ENCODE measurements at regions not wholly inside any gene's neighbourhood (a gene's known extent, or its start where the extent isn't known, plus 50 kb on each side); places are given as distances from the start of the nearest gene placed in this dataset.

GRCh38 chr2:172332507-172332906 lies 94.9 kb upstream of the ITGA6 start:
- Histone ChIP-seq H3K9ac (ENCODE audit: low read depth, low read length) (no peak overlapping the region), H3K27me3 (ENCODE audit: control insufficient read depth, insufficient read depth, low read length) (peaks cover 1% of the 10 kb centered on the region; the same call in 1 of the 2 replicates), H3K4me3 (ENCODE audit: low read depth, low read length) (no peak overlapping the region), H3K36me3 (ENCODE audit: control insufficient read depth, insufficient read depth, low read length) (no peaks in the 10 kb centered on the region), H3K4me1 (ENCODE audit: control insufficient read depth, insufficient read depth, low read length) (no peaks in the 10 kb centered on the region), H3K27ac (ENCODE audit: low read depth, low read length) (no peak overlapping the region), H3K9me3 (ENCODE audit: control insufficient read depth, insufficient read depth, low read length) (no peaks in the 10 kb centered on the region)

- H3K4me3 ChIP-seq (ENCODE audit: low read depth, low read length): no peak overlapping the region
- H3K9me3 ChIP-seq (ENCODE audit: control insufficient read depth, insufficient read depth, low read length): no peaks in the 10 kb centered on the region
- H3K27me3 ChIP-seq (ENCODE audit: control insufficient read depth, insufficient read depth, low read length): peaks cover 7% of the 10 kb centered on the region
- no peak overlapping the region for H3K9ac ChIP-seq (ENCODE audit: low read depth, low read length)
- H3K36me3 ChIP-seq (ENCODE audit: control insufficient read depth, insufficient read depth, low read length): no peaks in the 10 kb centered on the region
- no peak overlapping the region for H3K27ac ChIP-seq (ENCODE audit: low read depth, low read length)
- H3K4me1 ChIP-seq (ENCODE audit: control insufficient read depth, insufficient read depth, low read length): no peaks in the 10 kb centered on the region
These were observed 94.0 kb upstream of the ITGA6 start for GRCh38 chr2:172333235-172333977.

- no peak overlapping the region for H3K4me3 ChIP-seq (ENCODE audit: low read depth, low read length)
- no peak overlapping the region for H3K27ac ChIP-seq (ENCODE audit: low read depth, low read length)
- no peaks in the 10 kb centered on the region for H3K4me1 ChIP-seq (ENCODE audit: control insufficient read depth, insufficient read depth, low read length)
- no peak overlapping the region for H3K9ac ChIP-seq (ENCODE audit: low read depth, low read length)
- no peaks in the 10 kb centered on the region for H3K9me3 ChIP-seq (ENCODE audit: control insufficient read depth, insufficient read depth, low read length)
- no peaks in the 10 kb centered on the region for H3K36me3 ChIP-seq (ENCODE audit: control insufficient read depth, insufficient read depth, low read length)
- H3K27me3 ChIP-seq (ENCODE audit: control insufficient read depth, insufficient read depth, low read length): peaks cover 7% of the 10 kb centered on the region
These were observed 93.4 kb upstream of the ITGA6 start for GRCh38 chr2:172333978-172334330.

GRCh38 chr2:172334988-172335387 lies 92.4 kb upstream of the ITGA6 start:
- no peak overlapping the region for H3K27ac ChIP-seq (ENCODE audit: low read depth, low read length)
- H3K4me3 ChIP-seq (ENCODE audit: low read depth, low read length): no peak overlapping the region
- peaks cover 5% of the 10 kb centered on the region; the same call in 1 of the 2 replicates for H3K4me1 ChIP-seq (ENCODE audit: control insufficient read depth, insufficient read depth, low read length)
- peaks cover 7% of the 10 kb centered on the region for H3K27me3 ChIP-seq (ENCODE audit: control insufficient read depth, insufficient read depth, low read length)
- no peaks in the 10 kb centered on the region for H3K9me3 ChIP-seq (ENCODE audit: control insufficient read depth, insufficient read depth, low read length)
- no peaks in the 10 kb centered on the region for H3K36me3 ChIP-seq (ENCODE audit: control insufficient read depth, insufficient read depth, low read length)
- H3K9ac ChIP-seq (ENCODE audit: low read depth, low read length): no peak overlapping the region

- H3K27me3 ChIP-seq (ENCODE audit: control insufficient read depth, insufficient read depth, low read length): peaks cover 7% of the 10 kb centered on the region
- H3K4me1 ChIP-seq (ENCODE audit: control insufficient read depth, insufficient read depth, low read length): peaks cover 5% of the 10 kb centered on the region; the same call in 1 of the 2 replicates
- no peak overlapping the region for H3K9ac ChIP-seq (ENCODE audit: low read depth, low read length)
- H3K36me3 ChIP-seq (ENCODE audit: control insufficient read depth, insufficient read depth, low read length): no peaks in the 10 kb centered on the region
- H3K4me3 ChIP-seq (ENCODE audit: low read depth, low read length): no peak overlapping the region
- H3K9me3 ChIP-seq (ENCODE audit: control insufficient read depth, insufficient read depth, low read length): no peaks in the 10 kb centered on the region
- H3K27ac ChIP-seq (ENCODE audit: low read depth, low read length): no peak overlapping the region
These were observed 91.7 kb upstream of the ITGA6 start for GRCh38 chr2:172335736-172336135.

GRCh38 chr2:172336681-172337080 lies 90.7 kb upstream of the ITGA6 start:
- H3K27me3 ChIP-seq (ENCODE audit: control insufficient read depth, insufficient read depth, low read length): peaks cover 7% of the 10 kb centered on the region
- H3K4me3 ChIP-seq (ENCODE audit: low read depth, low read length): no peak overlapping the region
- H3K9ac ChIP-seq (ENCODE audit: low read depth, low read length): no peak overlapping the region
- H3K4me1 ChIP-seq (ENCODE audit: control insufficient read depth, insufficient read depth, low read length): peaks cover 5% of the 10 kb centered on the region; the same call in 1 of the 2 replicates
- H3K9me3 ChIP-seq (ENCODE audit: control insufficient read depth, insufficient read depth, low read length): no peaks in the 10 kb centered on the region
- H3K27ac ChIP-seq (ENCODE audit: low read depth, low read length): no peak overlapping the region
- no peaks in the 10 kb centered on the region for H3K36me3 ChIP-seq (ENCODE audit: control insufficient read depth, insufficient read depth, low read length)

- peaks cover 5% of the 10 kb centered on the region; the same call in 1 of the 2 replicates for H3K4me1 ChIP-seq (ENCODE audit: control insufficient read depth, insufficient read depth, low read length)
- H3K27me3 ChIP-seq (ENCODE audit: control insufficient read depth, insufficient read depth, low read length): peaks cover 7% of the 10 kb centered on the region
- H3K27ac ChIP-seq (ENCODE audit: low read depth, low read length): no peak overlapping the region
These were observed 87.9 kb upstream of the ITGA6 start for GRCh38 chr2:172339371-172340010.

GRCh38 chr2:172340394-172340793 lies 87.0 kb upstream of the ITGA6 start:
- peaks cover 7% of the 10 kb centered on the region for H3K27me3 ChIP-seq (ENCODE audit: control insufficient read depth, insufficient read depth, low read length)
- H3K27ac ChIP-seq (ENCODE audit: low read depth, low read length): no peak overlapping the region
- no peaks in the 10 kb centered on the region for H3K36me3 ChIP-seq (ENCODE audit: control insufficient read depth, insufficient read depth, low read length)
- H3K4me1 ChIP-seq (ENCODE audit: control insufficient read depth, insufficient read depth, low read length): peaks cover 5% of the 10 kb centered on the region; the same call in 1 of the 2 replicates
- H3K9me3 ChIP-seq (ENCODE audit: control insufficient read depth, insufficient read depth, low read length): peaks cover 7% of the 10 kb centered on the region
- H3K4me3 ChIP-seq (ENCODE audit: low read depth, low read length): no peak overlapping the region
- no peak overlapping the region for H3K9ac ChIP-seq (ENCODE audit: low read depth, low read length)

More at GRCh38 chr2:172339371-172340010, 87.9 kb upstream of the ITGA6 start:
- peaks cover 7% of the 10 kb centered on the region for H3K9me3 ChIP-seq (ENCODE audit: control insufficient read depth, insufficient read depth, low read length)
- H3K36me3 ChIP-seq (ENCODE audit: control insufficient read depth, insufficient read depth, low read length): no peaks in the 10 kb centered on the region
- H3K9ac ChIP-seq (ENCODE audit: low read depth, low read length): no peak overlapping the region
- H3K4me3 ChIP-seq (ENCODE audit: low read depth, low read length): no peak overlapping the region

- Histone ChIP-seq H3K4me1 (ENCODE audit: control insufficient read depth, insufficient read depth, low read length) (peaks cover 5% of the 10 kb centered on the region; the same call in 1 of the 2 replicates), H3K27me3 (ENCODE audit: control insufficient read depth, insufficient read depth, low read length) (peaks cover 7% of the 10 kb centered on the region), H3K9me3 (ENCODE audit: control insufficient read depth, insufficient read depth, low read length) (peaks cover 11% of the 10 kb centered on the region), H3K4me3 (ENCODE audit: low read depth, low read length) (no peak overlapping the region), H3K27ac (ENCODE audit: low read depth, low read length) (no peak overlapping the region), H3K36me3 (ENCODE audit: control insufficient read depth, insufficient read depth, low read length) (no peaks in the 10 kb centered on the region), H3K9ac (ENCODE audit: low read depth, low read length) (no peak overlapping the region)
These were observed 85.3 kb upstream of the ITGA6 start for GRCh38 chr2:172342078-172342477.

- no peak overlapping the region for H3K4me3 ChIP-seq (ENCODE audit: low read depth, low read length)
- H3K9ac ChIP-seq (ENCODE audit: low read depth, low read length): no peak overlapping the region
- no peak overlapping the region for H3K27ac ChIP-seq (ENCODE audit: low read depth, low read length)
- H3K27me3 ChIP-seq (ENCODE audit: control insufficient read depth, insufficient read depth, low read length): peaks cover 4% of the 10 kb centered on the region
- peaks cover 5% of the 10 kb centered on the region; the same call in 1 of the 2 replicates for H3K4me1 ChIP-seq (ENCODE audit: control insufficient read depth, insufficient read depth, low read length)
- peaks cover 11% of the 10 kb centered on the region for H3K9me3 ChIP-seq (ENCODE audit: control insufficient read depth, insufficient read depth, low read length)
- H3K36me3 ChIP-seq (ENCODE audit: control insufficient read depth, insufficient read depth, low read length): no peaks in the 10 kb centered on the region
These were observed 84.8 kb upstream of the ITGA6 start for GRCh38 chr2:172342611-172343010.

GRCh38 chr2:172344159-172344558 lies 83.2 kb upstream of the ITGA6 start:
- Histone ChIP-seq H3K9ac (ENCODE audit: low read depth, low read length) (no peak overlapping the region), H3K36me3 (ENCODE audit: control insufficient read depth, insufficient read depth, low read length) (no peaks in the 10 kb centered on the region), H3K4me1 (ENCODE audit: control insufficient read depth, insufficient read depth, low read length) (peaks cover 5% of the 10 kb centered on the region; the same call in 1 of the 2 replicates), H3K4me3 (ENCODE audit: low read depth, low read length) (no peak overlapping the region), H3K27me3 (ENCODE audit: control insufficient read depth, insufficient read depth, low read length) (no peaks in the 10 kb centered on the region; the same call in 1 of the 2 replicates), H3K27ac (ENCODE audit: low read depth, low read length) (no peak overlapping the region), H3K9me3 (ENCODE audit: control insufficient read depth, insufficient read depth, low read length) (peaks cover 11% of the 10 kb centered on the region)
